ENCODE measurements at regions not wholly inside any gene's neighbourhood (a gene's known extent, or its start where the extent isn't known, plus 50 kb on each side); places are given as distances from the start of the nearest gene placed in this dataset.

GRCh38 chr16:86984991-86985647 is 332.1 kb downstream of the C16orf95 start:
- no peak overlapping the region for H3K27ac ChIP-seq (ENCODE audit: low read depth in 1 of 2, low read length in 2 of 2)
- H3K4me1 ChIP-seq (ENCODE audit: control insufficient read depth in 4 of 4, insufficient read depth in 4 of 4, low read length in 3 of 4) = no peaks in the 10 kb centered on the region
- H3K4me3 ChIP-seq (ENCODE audit: low read depth in 1 of 3, low read length in 3 of 3) = no peak overlapping the region
- TF ChIP-seq, protein P1, sequence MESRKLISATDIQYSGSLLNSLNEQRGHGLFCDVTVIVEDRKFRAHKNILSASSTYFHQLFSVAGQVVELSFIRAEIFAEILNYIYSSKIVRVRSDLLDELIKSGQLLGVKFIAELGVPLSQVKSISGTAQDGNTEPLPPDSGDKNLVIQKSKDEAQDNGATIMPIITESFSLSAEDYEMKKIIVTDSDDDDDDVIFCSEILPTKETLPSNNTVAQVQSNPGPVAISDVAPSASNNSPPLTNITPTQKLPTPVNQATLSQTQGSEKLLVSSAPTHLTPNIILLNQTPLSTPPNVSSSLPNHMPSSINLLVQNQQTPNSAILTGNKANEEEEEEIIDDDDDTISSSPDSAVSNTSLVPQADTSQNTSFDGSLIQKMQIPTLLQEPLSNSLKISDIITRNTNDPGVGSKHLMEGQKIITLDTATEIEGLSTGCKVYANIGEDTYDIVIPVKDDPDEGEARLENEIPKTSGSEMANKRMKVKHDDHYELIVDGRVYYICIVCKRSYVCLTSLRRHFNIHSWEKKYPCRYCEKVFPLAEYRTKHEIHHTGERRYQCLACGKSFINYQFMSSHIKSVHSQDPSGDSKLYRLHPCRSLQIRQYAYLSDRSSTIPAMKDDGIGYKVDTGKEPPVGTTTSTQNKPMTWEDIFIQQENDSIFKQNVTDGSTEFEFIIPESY (IDR thresholded peaks at IDR 0.05) = no peak
- no peak for TF ChIP-seq RAD21 (IDR thresholded peaks at IDR 0.05)
- TF ChIP-seq REST (IDR thresholded peaks at IDR 0.05) = no peak
- TF ChIP-seq FOXA1 (IDR thresholded peaks at IDR 0.05) = no peak
- TF ChIP-seq HNF4A (conservative IDR thresholded peaks at IDR 0.05) = no peak
- TF ChIP-seq YY1 (IDR thresholded peaks at IDR 0.05) = no peak
- TF ChIP-seq, protein P2, sequence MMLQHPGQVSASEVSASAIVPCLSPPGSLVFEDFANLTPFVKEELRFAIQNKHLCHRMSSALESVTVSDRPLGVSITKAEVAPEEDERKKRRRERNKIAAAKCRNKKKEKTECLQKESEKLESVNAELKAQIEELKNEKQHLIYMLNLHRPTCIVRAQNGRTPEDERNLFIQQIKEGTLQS (IDR thresholded peaks at IDR 0.05) = no peak
- no peak for TF ChIP-seq RXRA (IDR thresholded peaks at IDR 0.05)
- TF ChIP-seq, protein P3, sequence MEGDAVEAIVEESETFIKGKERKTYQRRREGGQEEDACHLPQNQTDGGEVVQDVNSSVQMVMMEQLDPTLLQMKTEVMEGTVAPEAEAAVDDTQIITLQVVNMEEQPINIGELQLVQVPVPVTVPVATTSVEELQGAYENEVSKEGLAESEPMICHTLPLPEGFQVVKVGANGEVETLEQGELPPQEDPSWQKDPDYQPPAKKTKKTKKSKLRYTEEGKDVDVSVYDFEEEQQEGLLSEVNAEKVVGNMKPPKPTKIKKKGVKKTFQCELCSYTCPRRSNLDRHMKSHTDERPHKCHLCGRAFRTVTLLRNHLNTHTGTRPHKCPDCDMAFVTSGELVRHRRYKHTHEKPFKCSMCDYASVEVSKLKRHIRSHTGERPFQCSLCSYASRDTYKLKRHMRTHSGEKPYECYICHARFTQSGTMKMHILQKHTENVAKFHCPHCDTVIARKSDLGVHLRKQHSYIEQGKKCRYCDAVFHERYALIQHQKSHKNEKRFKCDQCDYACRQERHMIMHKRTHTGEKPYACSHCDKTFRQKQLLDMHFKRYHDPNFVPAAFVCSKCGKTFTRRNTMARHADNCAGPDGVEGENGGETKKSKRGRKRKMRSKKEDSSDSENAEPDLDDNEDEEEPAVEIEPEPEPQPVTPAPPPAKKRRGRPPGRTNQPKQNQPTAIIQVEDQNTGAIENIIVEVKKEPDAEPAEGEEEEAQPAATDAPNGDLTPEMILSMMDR (IDR thresholded peaks at IDR 0.05; ENCODE audit: low read depth, low read length, missing input control) = no peak
- no peak for TF ChIP-seq TAF1 (conservative IDR thresholded peaks at IDR 0.05)
- no peak for TF ChIP-seq GABPA (IDR thresholded peaks at IDR 0.05 in 1 of 2, conservative IDR thresholded peaks at IDR 0.05 in 1 of 2)
- no peak for TF ChIP-seq HNF4G (IDR thresholded peaks at IDR 0.05)
- no peak for TF ChIP-seq JUND (IDR thresholded peaks at IDR 0.05)
- TF ChIP-seq NR2F2 (IDR thresholded peaks at IDR 0.05) = no peak
- 65% methylated on average over 13 of the region's 13 CpGs for WGBS
- DNase-seq (ENCODE audit: low spot score) = no peak
- H3K9me3 ChIP-seq (ENCODE audit: control insufficient read depth in 4 of 4, low read length in 3 of 4) = no peaks in the 10 kb centered on the region
- no peak overlapping the region for H3K9ac ChIP-seq (ENCODE audit: low read depth in 1 of 2, low read length in 2 of 2)
- H3K36me3 ChIP-seq (ENCODE audit: control insufficient read depth in 4 of 4, insufficient read depth in 3 of 4, low read depth in 1 of 4, low read length in 3 of 4) = no peaks in the 10 kb centered on the region
- H3K27me3 ChIP-seq (ENCODE audit: control insufficient read depth in 4 of 4, insufficient read depth in 4 of 4, low read length in 3 of 4) = no peaks in the 10 kb centered on the region

GRCh38 chr16:86985648-86986015 is 331.6 kb downstream of the C16orf95 start:
- DNase-seq (ENCODE audit: low spot score) = no peak
- Histone ChIP-seq H3K4me3 (ENCODE audit: low read depth in 1 of 3, low read length in 3 of 3) (no peak overlapping the region), H3K27me3 (ENCODE audit: control insufficient read depth in 4 of 4, insufficient read depth in 4 of 4, low read length in 3 of 4) (no peaks in the 10 kb centered on the region), H3K36me3 (ENCODE audit: control insufficient read depth in 4 of 4, insufficient read depth in 3 of 4, low read depth in 1 of 4, low read length in 3 of 4) (no peaks in the 10 kb centered on the region), H3K27ac (ENCODE audit: low read depth in 1 of 2, low read length in 2 of 2) (no peak overlapping the region), H3K9ac (ENCODE audit: low read depth in 1 of 2, low read length in 2 of 2) (no peak overlapping the region), H3K9me3 (ENCODE audit: control insufficient read depth in 4 of 4, low read length in 3 of 4) (no peaks in the 10 kb centered on the region), H3K4me1 (ENCODE audit: control insufficient read depth in 4 of 4, insufficient read depth in 4 of 4, low read length in 3 of 4) (no peaks in the 10 kb centered on the region)
- WGBS = 86% methylated on average over 12 of the region's 12 CpGs
- TF ChIP-seq NR2F2 (IDR thresholded peaks at IDR 0.05) = no peak
- TF ChIP-seq RXRA (IDR thresholded peaks at IDR 0.05) = no peak
- TF ChIP-seq JUND (IDR thresholded peaks at IDR 0.05) = no peak
- TF ChIP-seq SP1 (IDR thresholded peaks at IDR 0.05) = no peak
- TF ChIP-seq, protein P1 (IDR thresholded peaks at IDR 0.05) = no peak
- TF ChIP-seq HNF4G (IDR thresholded peaks at IDR 0.05) = no peak
- TF ChIP-seq REST (IDR thresholded peaks at IDR 0.05) = no peak
- TF ChIP-seq, protein P2 (IDR thresholded peaks at IDR 0.05) = no peak
- TF ChIP-seq GABPA (IDR thresholded peaks at IDR 0.05 in 1 of 2, conservative IDR thresholded peaks at IDR 0.05 in 1 of 2) = no peak
- no peak for TF ChIP-seq TAF1 (conservative IDR thresholded peaks at IDR 0.05)
- TF ChIP-seq RAD21 (IDR thresholded peaks at IDR 0.05) = no peak
- no peak for TF ChIP-seq HNF4A (conservative IDR thresholded peaks at IDR 0.05)
- no peak for TF ChIP-seq YY1 (IDR thresholded peaks at IDR 0.05)

Measured in liver (tissue), 8 donors.